ENCODE measurements at regions not wholly inside any gene's neighbourhood (a gene's known extent, or its start where the extent isn't known, plus 50 kb on each side); places are given as distances from the start of the nearest gene placed in this dataset.

DNA sequence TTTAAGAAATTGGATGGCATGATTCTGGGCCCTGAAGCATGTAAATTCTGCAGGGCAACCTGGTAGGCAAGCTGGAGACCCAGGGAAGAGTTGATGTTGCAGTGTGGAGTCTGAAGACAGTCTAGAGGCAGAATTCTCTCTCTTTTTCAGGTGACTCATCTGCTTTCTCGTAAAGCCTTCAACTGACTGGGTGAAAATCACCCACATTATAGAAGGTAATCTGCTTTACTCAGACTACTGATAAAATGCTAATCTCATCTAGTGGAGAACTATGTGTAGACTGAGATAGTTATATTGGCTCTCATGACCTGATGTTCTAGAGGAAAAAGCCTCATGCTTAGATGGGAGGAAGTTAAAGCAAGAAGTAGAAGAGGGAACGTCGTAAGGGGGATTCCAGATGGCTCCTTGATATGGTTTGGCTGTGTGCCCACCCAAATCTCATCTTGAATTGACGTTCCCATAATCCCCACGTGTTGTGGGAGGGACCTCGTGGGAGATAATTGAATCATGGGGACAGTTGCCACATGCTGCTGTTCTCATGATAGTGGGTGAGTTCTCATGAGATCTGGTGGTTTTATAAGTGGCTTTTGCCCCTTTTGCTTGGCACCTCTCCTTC, 723.8 kb downstream of the BCL11B start:
- DNase-seq, result peak; percentile 6

- DNase-seq, result no peak
Measured at GRCh38 chr14:98551028-98551427, 721.0 kb downstream of the BCL11B start.

DNA sequence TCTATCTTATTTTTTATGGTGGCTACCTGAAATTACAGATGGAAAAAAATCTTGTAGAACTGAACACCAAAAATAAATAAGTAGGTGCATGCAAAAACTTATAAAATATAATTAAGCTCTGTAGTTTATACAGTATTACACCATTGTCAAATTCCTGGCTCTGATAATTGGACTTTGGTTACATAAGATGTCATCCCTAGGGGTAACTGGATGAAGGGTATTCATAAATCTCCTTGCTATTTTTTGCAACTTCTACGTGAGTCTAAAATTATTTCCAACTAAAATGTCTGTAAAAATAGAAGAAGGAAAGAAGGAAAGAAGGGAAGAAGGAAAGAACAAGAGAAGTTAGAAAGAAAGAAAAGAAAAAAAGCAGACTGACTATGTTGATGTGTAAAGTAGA, 716.6 kb downstream of the BCL11B start:
- no peak for DNase-seq

- DNase-seq, result no peak
Measured at GRCh38 chr14:98564006-98564405, 708.0 kb downstream of the BCL11B start.

GRCh38 chr14:98564541-98564940, 707.5 kb downstream of the BCL11B start:
- DNase-seq, result no peak

- DNase-seq, result no peak
Measured at GRCh38 chr14:98571104-98571503, 700.9 kb downstream of the BCL11B start.

DNA sequence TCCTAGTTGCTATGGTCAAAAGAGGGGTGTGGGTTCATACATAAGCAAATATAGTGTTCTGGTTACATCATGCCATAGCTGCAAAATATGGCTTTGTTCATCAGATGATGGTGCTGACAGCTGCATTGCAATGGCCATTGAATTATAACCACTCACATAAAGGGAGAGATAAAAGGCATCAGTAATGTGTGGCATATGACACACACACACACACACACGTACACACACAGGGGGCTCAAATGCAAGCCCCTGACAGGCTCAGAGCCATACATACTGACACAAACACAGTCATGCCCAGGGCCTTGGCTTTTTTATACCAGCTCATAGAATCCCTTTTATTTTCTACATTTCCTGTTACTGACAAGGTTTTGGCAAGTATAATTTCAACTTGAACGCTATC, 698.9 kb downstream of the BCL11B start:
- no peak for DNase-seq

GRCh38 chr14:98576463-98576862, 695.5 kb downstream of the BCL11B start:
- no peak for DNase-seq

DNA sequence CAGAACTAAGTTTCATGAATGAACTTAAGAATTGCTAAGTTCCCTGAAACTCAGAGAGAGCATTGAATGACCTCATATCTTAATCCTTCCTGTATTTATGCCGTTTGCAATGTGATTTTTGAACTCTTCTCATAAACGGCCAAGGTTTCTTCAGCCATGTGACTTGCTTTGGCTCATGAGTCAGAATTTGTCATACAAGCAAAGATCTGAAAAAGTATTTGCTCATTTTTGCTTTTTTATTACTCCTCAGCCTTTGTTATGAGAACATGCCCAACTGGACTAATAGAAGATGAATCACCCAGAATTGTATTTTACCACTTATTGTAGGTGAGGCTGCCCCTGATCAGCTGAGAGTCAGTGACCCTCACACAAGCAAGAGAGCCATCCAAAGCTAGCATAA, 693.8 kb downstream of the BCL11B start:
- DNase-seq, result no peak

DNA sequence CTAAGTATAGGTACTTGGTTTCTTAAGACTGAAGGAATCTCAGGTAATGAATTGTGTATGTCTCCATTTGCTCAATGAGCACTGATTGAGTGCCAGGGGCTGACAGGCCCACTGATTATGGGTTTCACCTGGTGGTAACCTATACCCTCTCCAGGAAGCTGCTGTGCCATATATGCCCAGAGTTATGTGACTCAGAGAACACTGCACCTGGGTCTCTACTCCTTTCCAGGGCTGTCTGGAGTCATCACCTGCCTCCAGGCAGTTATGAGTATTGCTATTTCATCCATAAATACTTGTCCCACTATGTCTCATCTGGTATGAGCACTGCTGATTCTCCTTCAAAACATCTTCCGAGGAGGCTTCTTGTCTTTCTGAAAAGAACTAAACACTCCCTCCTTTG, 692.9 kb downstream of the BCL11B start:
- no peak for DNase-seq

GRCh38 chr14:98580131-98580678, 691.8 kb downstream of the BCL11B start:
- no peak for DNase-seq

DNA sequence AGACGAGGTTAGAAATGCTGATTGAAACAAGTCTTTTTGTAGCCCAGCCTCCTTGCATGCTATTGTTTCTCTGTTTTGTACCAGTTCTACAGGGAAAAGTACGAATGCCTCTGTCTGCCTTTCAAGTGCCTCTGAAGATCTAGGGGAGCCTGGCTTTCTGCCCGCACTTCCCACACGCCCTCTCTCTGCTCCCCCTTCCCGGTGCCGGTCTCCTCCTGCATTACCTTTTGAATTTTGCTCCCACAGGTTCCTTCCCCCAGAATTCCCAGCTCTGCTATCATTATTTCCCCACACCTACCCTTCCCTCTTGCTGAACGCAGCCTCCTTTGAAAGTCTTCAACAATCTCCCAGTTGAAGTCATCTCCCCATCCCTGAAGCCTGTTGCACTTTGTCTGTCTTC, 689.7 kb downstream of the BCL11B start:
- DNase-seq, result no peak

GRCh38 chr14:98591161-98591560, 680.8 kb downstream of the BCL11B start:
- DNase-seq, result no peak

DNA sequence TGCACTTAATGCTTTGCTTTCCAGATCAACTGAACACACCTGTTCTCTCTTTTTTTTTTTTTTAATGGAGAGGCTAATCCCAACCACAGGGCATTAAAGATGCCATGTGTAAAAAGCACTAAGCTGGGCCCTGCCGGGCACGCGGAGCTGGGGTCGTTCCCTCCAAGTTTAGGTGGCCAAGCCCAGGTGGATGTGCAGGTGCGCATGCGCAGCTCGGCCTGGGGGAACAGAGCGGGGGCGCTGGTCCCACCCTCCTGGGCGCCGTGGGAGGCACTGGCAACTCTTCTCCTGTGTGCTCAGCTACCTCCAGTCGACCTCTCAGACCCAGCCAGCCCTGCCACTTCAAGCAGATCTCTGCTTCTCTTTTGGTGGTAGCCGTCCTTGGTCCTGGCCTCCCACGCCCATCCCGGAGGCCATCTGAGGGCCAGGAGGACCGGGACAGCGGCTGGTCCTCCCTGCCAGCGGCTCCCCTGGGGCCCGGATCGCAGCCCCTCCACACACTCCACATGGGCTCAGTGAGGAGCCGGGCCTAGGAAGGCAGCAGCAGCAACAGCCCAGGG, 679.3 kb downstream of the BCL11B start:
- no peak for DNase-seq

DNA sequence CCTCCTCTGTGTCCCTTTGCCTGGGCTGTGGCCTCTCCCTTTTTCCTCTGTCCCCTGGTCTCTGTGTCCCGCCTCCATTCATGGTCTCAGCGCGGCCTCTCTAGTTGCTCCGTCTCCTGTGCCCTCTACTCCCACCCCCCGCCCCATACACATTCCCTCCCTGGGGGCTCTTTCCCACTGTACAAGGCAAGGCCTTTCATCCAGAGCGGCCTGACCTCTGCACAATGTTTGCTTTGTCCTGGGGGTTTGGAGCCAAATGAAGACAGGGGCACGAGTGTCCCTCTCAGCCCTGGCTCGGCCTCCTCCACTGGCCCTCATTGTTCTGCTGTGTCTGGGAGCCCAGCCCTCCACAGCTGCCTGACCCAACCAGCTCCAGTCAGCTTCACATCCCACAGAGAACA, 678.6 kb downstream of the BCL11B start:
- DNase-seq, result no peak

DNA sequence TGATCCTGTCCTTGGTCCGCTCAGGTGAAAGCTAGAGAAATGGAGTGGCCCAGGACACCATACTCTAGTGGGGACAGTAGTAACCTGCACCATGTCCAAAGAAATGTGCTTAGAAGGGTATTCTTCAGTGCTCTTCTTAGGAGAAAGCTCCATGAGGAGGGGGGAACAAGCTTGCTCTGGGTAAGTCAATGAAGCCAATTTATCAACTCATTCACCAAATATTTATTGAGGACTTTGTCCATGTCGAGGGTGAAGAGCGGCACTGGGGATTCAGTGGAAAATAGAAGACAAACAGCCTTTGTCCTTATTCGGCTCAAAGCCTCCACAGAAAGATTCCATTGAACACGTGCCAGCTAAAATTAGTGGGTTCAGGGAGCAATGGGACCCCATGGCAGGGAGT, 677.8 kb downstream of the BCL11B start:
- no peak for DNase-seq

DNA sequence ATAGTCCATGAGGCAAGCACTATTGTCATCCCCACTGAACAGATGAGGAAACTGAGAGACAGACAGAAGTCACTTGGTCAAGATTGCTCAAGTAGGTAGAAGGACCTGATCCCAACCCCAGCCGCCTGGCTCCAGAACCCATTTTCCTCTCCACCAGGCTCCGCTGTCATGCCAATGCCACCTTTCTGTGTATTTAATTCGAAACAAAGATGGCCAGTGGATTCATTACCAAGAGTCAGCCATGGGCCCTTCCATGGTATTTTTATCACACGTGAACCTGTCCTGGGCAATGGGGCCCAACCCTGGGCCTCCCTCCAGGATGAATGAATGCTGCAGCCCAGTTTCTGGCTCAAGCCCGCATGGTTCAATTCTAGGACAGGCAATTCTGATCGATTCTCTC, 673.4 kb downstream of the BCL11B start:
- DNase-seq, result no peak

- no peak for DNase-seq
Measured at GRCh38 chr14:98599082-98599481, 672.9 kb downstream of the BCL11B start.

- DNase-seq, result no peak
Measured at GRCh38 chr14:98602983-98603382, 669.0 kb downstream of the BCL11B start.

DNA sequence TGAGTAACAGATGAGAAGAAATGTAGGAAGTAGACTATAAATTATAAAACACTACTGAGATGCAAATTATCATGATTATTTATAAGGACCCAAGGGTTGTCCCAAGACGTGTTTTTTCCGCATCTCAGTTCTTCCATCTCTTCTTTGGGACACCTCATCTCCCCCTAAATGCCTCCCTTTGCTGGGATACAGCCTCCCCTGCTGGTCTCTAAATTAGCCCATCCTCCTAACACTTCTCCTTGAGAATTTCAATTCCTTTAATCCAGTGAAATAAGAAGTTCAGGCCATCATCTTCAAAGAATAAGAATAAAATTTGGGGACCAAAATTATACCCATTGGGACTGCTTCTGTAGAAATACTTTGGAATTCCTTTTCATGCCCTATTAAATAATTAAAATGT, 667.0 kb downstream of the BCL11B start:
- DNase-seq, result no peak

DNA sequence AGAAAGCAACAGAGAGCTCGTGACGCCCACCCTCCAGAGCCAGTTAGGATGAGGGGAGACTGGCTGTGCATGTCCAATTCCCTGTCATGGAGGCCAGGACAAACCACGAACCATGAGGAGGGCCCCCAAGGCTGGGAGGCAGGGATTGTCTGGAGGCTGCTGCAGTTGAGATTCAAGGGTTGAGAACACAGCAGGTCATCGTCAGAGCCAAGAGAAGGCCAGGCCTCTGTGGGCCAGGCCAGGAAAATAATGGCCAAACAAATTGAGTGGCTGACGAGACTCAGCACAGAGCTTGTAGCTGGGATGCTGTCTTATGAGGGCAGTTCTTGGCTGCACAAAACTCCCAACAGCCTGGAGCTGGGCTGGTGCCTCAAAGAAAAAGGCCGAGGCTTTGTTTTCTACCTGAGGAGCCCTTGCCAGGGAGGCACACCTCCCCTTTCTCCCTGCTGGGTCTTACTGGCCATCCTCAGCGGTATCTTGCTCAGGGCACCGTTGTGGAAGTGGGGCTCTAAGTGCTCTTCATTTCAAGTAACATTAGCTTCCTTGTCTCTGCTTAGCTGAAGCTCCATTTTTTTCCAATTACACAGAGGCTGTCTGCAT, 665.9 kb downstream of the BCL11B start:
- no peak for DNase-seq

GRCh38 chr14:98606816-98607215, 665.2 kb downstream of the BCL11B start:
- DNase-seq, result no peak

DNA sequence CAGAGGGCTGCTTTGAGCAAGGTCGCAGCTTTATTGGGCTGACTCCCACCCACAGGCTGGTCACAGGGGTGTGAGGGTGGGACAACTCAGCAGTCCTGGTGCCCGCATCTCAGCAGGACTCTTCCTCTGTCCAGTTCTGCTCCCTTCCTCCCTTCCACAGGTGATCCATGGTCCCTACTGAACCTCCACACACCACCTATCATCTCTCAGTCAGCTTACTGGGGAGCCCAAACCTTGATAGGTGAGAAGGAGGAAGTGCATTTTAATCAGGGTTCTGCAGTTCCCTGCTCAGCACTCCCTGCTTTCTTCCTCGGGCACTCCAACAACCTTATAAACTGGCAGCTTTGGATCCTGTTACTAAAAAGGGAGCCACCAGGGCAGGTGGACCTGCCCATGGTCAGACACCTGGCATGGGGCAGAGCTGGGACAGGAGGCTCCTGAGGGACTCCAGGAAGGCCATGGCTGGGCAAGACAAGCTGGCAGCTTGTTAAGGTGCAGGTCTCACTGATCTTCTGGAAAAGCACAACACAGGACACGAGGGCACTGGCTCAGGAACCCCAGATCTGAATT, 664.6 kb downstream of the BCL11B start:
- no peak for DNase-seq
